Skin epidermis (tissue), 12 donors: ENCODE measurements at regions not wholly inside any gene's neighbourhood (a gene's known extent, or its start where the extent isn't known, plus 50 kb on each side); places are given as distances from the start of the nearest gene placed in this dataset.

ENCODE experiments used
- H3K27ac ChIP-seq, 21 experiments: fragments of 200-600 bp; sonication (generic) in 11 of 21; one replicate each; pipeline ENCODE4 v1.5.0; 2020; ENCODE audit warnings: mild to moderate bottlenecking in 3 of 21, inconsistent platforms in 2 of 21, moderate library complexity in 2 of 21
- H3K4me3 ChIP-seq, 7 experiments: fragments of 200-600 bp; sonication (generic) in 2 of 7; one replicate each; pipeline ENCODE4 v1.5.0; 2020; ENCODE audit warnings: inconsistent platforms in 2 of 7, mild to moderate bottlenecking in 2 of 7, moderate library complexity in 1 of 7

DNA sequence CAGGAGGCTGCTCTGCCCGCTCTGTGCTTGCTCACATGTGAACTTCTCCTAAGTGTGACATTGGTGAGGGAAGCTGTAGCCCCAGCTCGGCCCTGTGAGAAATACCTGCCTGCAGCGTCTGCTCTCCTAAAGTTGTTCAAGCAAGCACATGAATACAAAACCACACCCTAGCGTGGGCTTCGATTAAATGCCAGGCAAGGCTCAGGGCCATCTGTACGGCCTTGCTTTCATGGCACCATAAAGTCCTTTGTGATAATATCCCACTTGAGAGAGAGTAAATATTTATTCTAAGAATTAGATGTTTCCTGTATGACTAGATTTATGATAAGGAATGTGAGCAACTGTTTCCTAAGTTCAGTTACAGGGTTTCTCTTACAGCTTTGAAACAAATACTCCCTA lies 262.8 kb upstream of the KLF14 start:
- H3K4me3 ChIP-seq = no peak overlapping the region
- H3K27ac ChIP-seq = peak overlapping the region in 18 of 21 experiments; percentile 4 to 84 (median 68)

DNA sequence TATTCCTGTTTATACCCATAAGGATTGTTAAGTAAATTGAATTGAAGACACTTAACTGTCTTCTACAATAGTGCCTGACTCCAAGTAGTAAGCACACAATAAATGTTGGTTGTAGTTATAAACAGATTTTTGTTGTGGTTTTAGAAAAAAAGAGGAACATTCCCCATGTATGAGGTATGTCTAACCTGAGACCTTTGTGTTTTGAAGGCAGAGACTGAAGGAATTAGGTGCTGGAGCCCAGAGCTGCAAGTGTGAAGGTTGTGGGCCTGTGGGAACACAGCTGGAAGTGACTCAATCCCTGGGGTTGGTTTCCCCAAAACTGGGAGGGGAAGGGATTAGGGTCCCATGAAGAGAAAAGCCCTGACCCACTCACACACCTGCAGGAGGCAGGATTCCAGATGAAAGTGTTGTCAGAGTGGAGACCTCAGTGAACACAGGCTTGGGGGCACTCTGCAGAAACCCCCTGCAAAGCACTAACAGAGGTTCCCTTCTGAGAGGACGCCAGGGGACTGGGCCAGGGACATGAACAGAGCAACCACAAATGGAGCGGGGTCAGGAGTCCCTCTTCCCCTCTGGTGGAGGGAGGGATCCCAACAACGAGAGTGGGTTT lies 265.1 kb upstream of the KLF14 start:
- Histone ChIP-seq H3K27ac (peak overlapping the region in 18 of 21 experiments; percentile 23 to 84 (median 62)), H3K4me3 (no peak overlapping the region)

DNA sequence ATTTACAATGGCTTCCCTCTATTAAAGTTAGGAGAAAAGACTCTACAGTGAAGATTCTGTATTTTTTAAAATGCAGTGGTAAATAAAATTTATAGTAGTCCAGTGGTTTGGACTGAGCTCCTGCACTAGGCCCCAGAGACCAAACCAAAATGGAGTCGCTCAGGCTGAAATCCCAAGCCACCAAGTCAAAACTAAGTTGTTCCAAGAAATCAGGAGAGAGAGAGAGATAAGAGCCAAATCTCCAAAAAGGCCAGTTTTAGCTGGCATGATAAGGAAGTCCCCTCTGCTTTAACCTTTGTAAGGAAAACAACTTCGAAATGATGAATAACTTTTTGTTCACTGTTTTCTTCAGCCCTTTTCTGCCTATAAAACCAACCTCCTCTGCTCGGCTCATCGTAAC lies 265.9 kb upstream of the KLF14 start:
- H3K27ac ChIP-seq = peak overlapping the region in 16 of 21 experiments; percentile 20 to 84 (median 63)
- H3K4me3 ChIP-seq = no peak overlapping the region

DNA sequence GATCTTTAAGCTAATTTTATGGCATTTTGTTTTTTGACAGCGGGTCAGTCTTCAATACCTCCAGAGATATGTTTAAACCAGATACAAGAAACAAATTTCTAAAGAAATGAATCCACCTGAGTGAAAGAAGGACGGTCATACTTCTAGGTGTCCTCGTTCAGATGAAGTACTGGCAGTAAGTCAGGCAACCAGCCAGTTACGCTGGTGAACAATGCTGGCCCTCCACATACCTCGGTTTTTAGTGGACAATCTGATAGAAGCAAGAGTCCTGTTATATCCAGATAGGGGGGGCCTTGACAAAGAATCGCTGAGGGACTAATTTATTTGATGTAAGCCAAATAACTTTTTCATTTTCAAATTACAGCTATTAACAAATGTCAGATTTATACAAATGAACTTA lies 266.4 kb upstream of the KLF14 start:
- H3K27ac ChIP-seq = peak overlapping the region in 11 of 21 experiments; percentile 25 to 84 (median 65)
- H3K4me3 ChIP-seq = no peak overlapping the region

DNA sequence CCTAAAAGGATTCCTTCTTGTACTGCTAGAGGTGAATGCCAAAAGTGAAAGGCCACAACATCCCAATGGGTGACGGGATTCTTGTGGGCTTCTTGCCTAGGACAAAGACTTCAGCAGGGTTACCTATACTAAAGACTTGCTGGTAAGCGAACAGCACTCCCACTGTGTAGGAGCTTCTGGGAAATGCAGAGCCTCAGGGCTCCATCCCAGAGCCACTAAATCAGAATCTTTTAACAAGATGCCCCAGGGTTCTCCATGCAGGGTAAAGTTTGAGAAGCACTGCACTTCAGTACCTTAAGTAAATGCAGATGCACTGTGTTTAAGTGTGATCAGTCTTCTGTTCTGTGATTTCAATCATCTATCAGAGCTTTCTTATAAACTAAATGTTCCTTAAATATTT lies 266.9 kb upstream of the KLF14 start:
- no peak overlapping the region for H3K4me3 ChIP-seq
- H3K27ac ChIP-seq = peak overlapping the region in 7 of 21 experiments; percentile 25 to 84 (median 63)

DNA sequence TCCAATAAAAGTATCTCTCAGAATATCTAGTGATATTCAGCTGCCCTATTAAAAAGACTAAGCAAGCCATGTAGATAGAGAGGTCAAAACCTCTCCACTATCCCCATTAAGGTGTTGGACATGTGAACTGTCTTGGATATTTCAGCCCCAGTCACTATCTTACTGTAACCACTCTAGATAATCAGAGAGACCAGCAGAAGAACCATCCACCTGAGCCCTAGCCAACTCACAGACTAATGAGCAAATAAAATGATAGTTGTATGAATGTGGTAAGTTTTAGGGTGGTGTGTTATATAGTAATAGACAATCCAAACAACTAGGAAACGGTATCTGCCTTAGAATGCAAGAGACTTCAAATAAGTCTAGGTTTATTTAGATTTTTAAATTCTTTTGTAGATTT lies 268.6 kb upstream of the KLF14 start:
- Histone ChIP-seq H3K27ac (no peak overlapping the region), H3K4me3 (no peak overlapping the region)

DNA sequence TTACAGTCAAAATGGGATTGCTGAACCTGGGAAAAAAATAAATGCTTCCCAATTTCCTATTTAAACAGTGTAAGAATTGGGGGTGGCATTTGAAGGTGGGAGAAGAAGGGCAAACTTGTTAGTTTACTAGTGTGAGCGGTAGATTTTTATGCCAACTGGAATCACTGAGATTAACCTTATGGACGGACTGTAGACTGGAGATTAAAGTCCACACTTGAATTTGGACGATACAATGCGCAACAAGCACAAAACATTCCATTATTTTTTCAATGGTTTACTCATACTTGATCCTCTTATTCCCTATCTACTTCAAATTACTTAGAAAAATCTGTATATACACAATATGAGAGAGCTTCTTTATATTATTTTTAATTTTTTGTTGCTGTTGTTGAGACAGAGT lies 269.6 kb upstream of the KLF14 start:
- H3K27ac ChIP-seq = no peak overlapping the region

DNA sequence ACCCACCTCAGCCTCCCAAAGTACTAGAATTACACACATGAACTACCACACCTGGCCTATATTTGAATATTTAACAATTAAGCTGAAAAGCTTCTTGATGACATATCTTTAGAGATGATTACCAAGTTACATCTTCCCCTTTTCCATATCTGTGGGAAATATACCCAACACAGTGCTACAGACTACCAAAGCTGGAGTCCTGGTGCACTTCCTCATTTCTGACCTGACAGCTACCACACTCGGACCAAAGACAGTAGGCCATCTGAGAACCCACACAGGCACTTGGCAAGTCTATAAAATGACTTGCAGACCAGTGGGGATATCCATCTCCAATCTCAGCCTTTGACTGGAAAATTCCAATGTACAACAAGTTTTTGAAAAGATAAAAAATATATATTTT lies 270.4 kb upstream of the KLF14 start:
- Histone ChIP-seq H3K4me3 (no peak overlapping the region), H3K27ac (no peak overlapping the region)

More for the DNA sequence above, 269.6 kb upstream of the KLF14 start:
- no peak overlapping the region for H3K4me3 ChIP-seq

DNA sequence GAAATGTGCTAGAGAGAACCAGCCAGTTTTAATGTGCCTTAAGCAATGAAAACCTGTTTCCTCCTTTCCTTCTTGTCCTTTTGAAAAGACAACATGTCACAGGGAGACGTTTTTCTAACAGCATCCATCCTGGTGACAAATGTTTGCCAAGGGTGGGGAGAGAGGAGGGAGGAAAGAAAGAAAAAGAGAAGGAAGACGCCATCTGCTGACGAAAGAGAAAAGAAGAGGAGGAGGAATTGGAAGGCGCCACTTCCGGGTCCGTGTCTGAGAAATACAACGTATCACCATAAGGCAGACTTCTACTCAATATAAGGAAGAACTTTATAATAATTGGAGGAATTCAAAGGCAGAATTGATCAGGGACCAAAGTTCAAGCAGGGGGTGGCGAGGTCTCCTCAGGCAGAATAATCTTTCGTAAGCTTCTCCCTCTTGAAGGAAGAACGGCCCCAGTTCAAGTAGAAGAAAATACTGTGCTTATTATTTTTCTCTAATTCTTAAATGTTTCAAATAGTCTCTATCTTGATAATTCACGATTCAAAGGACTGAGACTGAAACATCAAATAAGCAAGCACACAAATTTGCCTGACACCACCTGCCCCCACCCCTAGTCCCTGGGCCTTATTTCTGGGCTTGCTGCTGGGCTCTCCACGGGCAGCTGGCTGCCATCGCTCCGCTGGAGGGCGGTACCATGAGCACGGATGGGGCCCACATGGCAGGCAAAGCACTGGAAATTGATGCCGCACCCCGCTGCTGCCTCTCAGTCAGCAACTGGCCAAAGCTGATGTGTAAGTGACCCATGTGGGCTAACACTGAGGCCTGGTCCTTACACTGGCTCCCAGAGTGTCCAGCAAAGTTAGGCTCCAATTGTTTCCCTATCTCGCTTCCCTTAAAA lies 273.7 kb upstream of the KLF14 start:
- Histone ChIP-seq H3K27ac (peak overlapping the region in 20 of 21 experiments; percentile 33 to 86 (median 76)), H3K4me3 (no peak overlapping the region)

DNA sequence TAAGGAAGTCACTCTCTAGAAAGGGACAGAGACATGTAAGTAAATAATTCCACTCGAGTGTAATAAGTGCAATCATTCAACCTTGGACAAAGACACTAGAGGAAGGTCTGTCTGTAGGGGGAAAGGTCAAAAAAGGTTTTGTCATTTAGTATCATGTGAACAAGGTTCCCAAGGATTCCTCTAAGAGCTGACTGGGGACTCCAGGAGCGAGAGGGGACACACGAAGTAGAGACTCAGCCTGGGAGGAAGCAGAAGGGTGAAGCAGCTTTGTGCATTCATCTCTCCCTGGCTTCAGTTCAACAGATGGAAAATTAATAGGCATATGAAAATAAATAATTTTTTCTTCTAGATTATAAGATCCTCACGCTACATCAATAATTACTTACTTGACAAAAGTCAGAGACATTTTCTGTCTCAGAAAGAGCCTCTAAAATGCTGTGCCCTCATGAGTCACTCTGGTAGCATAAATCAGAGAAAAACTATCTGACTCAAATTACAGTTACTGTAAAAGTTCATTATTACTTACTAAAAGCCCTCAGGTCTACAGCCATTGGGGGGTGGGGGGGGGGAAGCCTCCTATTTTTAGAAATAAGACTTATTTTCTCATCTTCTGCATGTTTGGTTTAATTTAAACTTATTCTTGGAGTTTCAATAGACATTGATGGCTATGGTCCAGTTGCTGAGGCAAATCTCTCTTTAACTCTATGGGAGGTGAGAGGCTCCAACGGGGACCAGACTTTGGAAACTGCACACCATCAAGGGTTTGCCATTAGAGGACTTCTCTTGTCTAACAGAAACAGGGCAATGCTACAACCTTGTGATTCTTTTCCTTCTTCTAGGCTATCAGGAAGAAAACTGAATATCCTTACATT lies 275.1 kb upstream of the KLF14 start:
- H3K27ac ChIP-seq = peak overlapping the region in 17 of 21 experiments; percentile 5 to 86 (median 78)
- H3K4me3 ChIP-seq = no peak overlapping the region

DNA sequence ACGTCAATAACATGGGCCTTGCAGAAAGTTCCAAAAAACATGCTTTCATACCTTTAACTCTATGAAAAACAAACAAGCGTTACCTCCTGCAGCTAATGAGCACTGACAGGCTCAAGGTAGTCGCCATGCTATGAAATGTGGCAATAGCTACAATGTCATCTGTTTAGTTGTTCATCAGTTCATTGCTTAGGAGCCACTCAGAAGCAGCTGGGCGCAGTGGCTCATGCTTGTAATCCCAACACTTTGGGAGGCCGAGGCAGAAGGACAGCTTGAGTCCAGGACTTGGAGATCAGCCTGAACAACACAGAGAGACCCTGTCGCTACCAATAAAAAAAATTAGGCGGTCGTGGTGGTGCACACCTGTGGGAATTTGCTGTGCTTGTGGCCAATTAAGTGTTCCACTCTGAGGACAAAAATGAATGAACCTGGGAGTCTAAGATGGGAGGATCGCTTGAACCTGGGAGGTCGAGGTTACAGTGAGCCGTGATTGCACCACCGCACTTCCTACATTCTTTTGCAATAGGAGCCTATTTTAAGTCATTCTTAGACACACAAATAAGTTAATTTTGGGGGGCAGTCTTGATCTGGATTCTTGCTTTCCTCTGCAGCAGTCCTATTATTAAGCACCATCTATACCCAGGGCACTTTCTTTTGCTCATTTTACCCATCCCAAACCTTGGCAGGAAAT lies 276.2 kb upstream of the KLF14 start:
- Histone ChIP-seq H3K27ac (peak overlapping the region in 12 of 21 experiments; percentile 3 to 78 (median 44)), H3K4me3 (no peak overlapping the region)

DNA sequence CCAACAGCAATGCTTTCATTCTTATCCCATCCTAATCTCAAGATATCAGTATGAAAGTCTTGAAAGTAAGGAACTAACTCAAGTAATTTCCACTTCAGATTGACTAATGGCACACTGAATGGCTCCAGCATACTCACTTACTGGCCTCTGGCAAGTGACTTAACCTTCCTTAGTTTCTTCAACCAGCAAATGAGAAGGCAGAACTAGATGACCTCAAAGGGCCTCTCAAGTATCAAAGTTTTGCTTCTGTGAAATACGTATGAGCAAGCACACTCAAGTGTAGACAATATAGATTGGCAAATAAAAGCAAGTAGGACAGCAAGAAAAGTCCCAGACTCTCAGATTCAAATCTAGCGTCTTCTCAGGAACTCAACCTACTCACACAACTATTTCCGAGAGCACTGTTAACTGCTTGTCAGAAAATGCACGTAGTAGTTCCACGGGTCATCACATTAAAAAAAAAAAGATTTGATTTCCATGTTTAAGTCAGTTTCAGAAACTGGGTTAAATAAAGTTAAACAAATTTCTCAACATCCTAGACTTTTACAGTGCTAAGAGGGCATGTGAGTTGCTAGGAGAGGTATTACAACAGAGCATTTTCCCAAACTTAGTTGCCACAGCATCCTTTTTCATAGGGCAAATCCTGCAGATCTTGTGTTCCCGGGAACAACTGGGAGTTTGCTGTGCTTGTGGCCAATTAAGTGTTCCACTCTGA lies 276.9 kb upstream of the KLF14 start:
- Histone ChIP-seq H3K4me3 (no peak overlapping the region), H3K27ac (peak overlapping the region in 18 of 21 experiments; percentile 30 to 78 (median 58))

DNA sequence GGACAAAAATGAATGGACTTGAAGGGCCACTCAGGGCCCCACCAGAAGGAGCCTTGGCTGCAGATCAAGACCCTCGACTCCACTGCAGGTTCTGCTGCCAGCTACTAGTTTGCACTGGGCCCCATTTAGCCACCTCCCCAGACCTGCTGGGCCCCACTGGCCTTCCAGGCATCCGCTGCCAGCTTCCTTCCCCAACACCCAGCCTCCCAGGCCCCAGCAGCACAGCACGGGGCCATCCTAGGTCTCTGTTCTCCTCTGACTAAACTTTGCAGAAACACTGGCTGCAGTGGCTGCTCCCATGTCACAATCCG lies 277.4 kb upstream of the KLF14 start:
- H3K4me3 ChIP-seq = no peak overlapping the region
- H3K27ac ChIP-seq = peak overlapping the region in 18 of 21 experiments; percentile 30 to 78 (median 58)

DNA sequence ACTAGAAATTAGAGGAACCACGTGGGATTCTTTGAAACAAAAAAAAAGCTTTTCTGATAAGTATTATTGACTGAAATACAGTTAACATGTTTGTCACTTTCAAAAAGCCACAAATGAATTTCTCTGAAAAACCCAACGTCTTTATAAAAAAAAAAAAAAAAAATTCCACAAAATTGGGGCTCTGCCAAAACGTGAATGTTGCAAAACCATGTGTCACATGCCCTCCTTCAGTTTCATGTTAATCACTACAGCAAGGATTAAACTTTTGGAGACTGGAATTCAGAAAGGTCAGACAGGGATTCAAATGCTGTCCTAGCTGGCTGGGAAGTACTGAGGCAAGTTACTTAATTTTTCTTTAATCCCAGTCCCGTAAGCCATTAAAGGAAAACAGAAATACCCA lies 278.0 kb upstream of the KLF14 start:
- Histone ChIP-seq H3K4me3 (no peak overlapping the region), H3K27ac (peak overlapping the region in 20 of 21 experiments; percentile 44 to 82 (median 66))

DNA sequence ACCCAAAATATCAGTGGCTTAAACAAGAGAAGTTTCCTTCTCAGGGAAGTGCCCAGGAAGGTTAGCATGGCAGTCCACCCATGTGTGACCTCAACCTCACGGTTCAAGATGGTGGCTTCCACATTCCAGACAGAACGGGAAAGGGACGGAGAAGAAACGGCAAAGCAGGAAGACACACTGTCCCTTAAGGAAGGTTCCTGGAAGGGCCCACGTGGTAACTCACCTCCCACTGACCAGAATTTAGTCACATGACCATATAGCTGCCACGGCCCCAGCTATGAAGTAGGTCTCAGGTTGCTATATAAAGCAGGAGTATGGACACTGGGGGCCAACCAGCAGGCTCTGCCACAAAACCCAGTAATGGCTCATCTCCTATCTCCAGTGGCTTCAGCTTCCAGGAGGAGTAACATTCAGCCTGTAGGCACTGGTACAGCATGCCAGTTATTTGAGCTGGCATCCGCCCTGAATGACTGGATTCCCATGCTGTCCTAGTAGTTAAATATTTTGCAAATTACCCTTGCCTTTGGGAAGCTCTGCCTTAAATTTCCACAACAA lies 278.5 kb upstream of the KLF14 start:
- H3K27ac ChIP-seq = peak overlapping the region in 20 of 21 experiments; percentile 44 to 82 (median 66)

DNA sequence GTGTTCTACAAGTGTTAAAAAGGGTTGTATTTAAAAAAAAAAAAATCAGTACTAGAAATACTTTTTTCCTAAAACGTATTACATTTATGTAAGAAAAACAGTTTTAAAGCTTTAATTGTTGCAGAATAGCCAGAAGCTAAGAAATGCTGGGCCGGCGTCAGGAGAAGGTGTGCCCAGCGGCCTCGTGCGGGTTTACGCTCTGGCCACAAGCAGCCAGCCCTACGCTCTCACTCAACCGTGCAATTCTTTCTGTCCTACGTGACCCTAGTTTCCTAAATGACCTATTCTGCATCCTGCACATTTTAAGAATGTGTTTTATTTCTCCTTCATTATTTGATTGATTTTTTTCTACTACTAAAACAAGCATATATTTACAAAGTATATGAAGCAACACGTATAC lies 279.7 kb upstream of the KLF14 start:
- H3K27ac ChIP-seq = peak overlapping the region in 7 of 21 experiments; percentile 0 to 78 (median 46)

More for the DNA sequence above, 278.5 kb upstream of the KLF14 start:
- no peak overlapping the region for H3K4me3 ChIP-seq

DNA sequence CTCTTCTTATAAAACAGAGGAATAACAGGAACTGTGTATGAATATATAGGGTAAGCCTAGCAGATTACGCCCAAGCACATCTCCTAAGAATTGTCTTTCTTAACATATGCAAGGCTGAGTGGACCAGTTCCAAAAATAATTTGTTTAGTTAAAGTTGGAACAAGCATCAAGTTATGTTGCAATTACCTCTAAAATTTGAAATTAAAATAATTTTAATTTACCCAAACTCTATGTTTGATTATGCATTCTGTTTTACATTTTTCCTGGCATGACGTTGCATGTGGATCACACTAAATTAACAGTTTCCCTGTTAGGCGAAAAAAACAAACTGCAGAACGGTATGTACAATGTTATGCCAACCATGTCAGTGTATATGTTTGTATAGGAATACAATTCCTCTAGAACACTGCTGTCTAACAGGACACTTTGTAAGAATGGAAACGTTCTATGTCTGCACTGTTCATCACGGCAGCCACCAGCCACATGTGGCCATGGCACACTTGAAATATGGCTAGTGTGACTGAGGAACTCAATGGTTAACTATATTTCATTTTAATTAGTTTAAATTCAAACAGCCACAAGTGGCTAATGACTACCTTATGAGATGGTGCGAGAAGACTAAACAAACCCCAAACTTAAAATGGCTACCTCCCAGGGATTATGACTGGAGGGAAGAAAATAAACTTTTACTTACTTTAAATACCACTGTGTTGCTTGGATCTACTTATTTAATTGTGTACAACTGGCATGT lies 281.1 kb upstream of the KLF14 start:
- H3K4me3 ChIP-seq = no peak overlapping the region
- peak overlapping the region in 2 of 21 experiments; percentile 16 to 52 for H3K27ac ChIP-seq

More for the DNA sequence above, 279.7 kb upstream of the KLF14 start:
- H3K4me3 ChIP-seq = no peak overlapping the region

DNA sequence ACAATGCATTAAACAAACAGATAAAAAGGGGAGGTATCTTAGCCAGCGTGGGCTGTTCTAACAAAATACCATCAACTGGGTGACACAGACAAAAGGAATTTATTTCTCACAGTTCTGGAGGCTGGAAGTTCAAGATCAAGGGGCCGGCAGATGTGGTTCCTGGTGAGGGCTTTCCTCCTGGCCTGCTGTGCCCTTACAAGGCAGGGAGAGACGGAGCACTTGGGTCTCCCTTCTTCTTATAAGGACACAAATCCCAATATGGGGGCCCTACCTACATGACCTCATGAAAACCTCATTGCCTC lies 281.6 kb upstream of the KLF14 start:
- Histone ChIP-seq H3K27ac (peak overlapping the region in 4 of 21 experiments; percentile 16 to 52 (median 32)), H3K4me3 (no peak overlapping the region)
